ENCODE measurements at regions not wholly inside any gene's neighbourhood (a gene's known extent, or its start where the extent isn't known, plus 50 kb on each side); places are given as distances from the start of the nearest gene placed in this dataset.
"Not testable (repeated sequence)": the region's sequence is repeated elsewhere in the genome, so short reads cannot be mapped to it uniquely, and the experiment has no call there.

- H3K9me3 Mint-ChIP-seq: peaks cover 1% of the 10 kb centered on the region
- H3K36me3 Mint-ChIP-seq (ENCODE audit: low read depth): no peaks in the 10 kb centered on the region
- TF ChIP-seq CTCF (IDR thresholded peaks at IDR 0.05): no peak
- intact Hi-C loops (cut with micrococcal nuclease): no loop called here
- peaks cover 13% of the 10 kb centered on the region for H3K27me3 Mint-ChIP-seq
- H3K4me1 Mint-ChIP-seq (ENCODE audit: low read depth): no peaks in the 10 kb centered on the region
- ChIA-PET POLR2A (no interaction called here), CTCF (no interaction called here)
- H3K4me3 Mint-ChIP-seq: no peak overlapping the region
- ATAC-seq (no peak), DNase-seq (no peak)
- no peak overlapping the region for H3K27ac Mint-ChIP-seq
These were observed 110.4 kb upstream of the RORA start for GRCh38 chr15:61339516-61339915.

- no peak for TF ChIP-seq CTCF (IDR thresholded peaks at IDR 0.05)
- intact Hi-C loops (cut with micrococcal nuclease): no loop called here
- no peak overlapping the region for H3K4me3 Mint-ChIP-seq
- H3K36me3 Mint-ChIP-seq (ENCODE audit: low read depth): no peaks in the 10 kb centered on the region
- no peak overlapping the region for H3K27ac Mint-ChIP-seq
- peaks cover 1% of the 10 kb centered on the region for H3K9me3 Mint-ChIP-seq
- ATAC-seq (no peak), DNase-seq (no peak)
- POLR2A ChIA-PET: no interaction called here
- CTCF ChIA-PET: no interaction called here
- H3K4me1 Mint-ChIP-seq (ENCODE audit: low read depth): no peaks in the 10 kb centered on the region
- H3K27me3 Mint-ChIP-seq: peaks cover 14% of the 10 kb centered on the region
These were observed 108.4 kb upstream of the RORA start for GRCh38 chr15:61337541-61337940.

GRCh38 chr15:61336026-61336638 is 107.0 kb upstream of the RORA start:
- Mint-ChIP-seq H3K4me1 (ENCODE audit: low read depth) (no peaks in the 10 kb centered on the region), H3K27ac (no peak overlapping the region), H3K9me3 (peaks cover 1% of the 10 kb centered on the region), H3K27me3 (peaks cover 14% of the 10 kb centered on the region), H3K4me3 (no peak overlapping the region), H3K36me3 (ENCODE audit: low read depth) (no peaks in the 10 kb centered on the region)
- DNase-seq: no peak
- intact Hi-C loops (cut with micrococcal nuclease): no loop called here
- ATAC-seq: no peak
- CTCF ChIA-PET: no interaction called here
- no peak for TF ChIP-seq CTCF (IDR thresholded peaks at IDR 0.05)
- POLR2A ChIA-PET: no interaction called here

- H3K27ac Mint-ChIP-seq; H3K4me1 Mint-ChIP-seq (ENCODE audit: low read depth); H3K36me3 Mint-ChIP-seq (ENCODE audit: low read depth); ATAC-seq; intact Hi-C loops (cut with micrococcal nuclease); DNase-seq; POLR2A ChIA-PET; CTCF ChIA-PET; H3K4me3 Mint-ChIP-seq; H3K9me3 Mint-ChIP-seq: not testable (repeated sequence)
- H3K27me3 Mint-ChIP-seq: peaks cover 12% of the 10 kb centered on the region
These were observed 105.6 kb upstream of the RORA start for GRCh38 chr15:61334714-61335113.

- no peak for TF ChIP-seq CTCF (IDR thresholded peaks at IDR 0.05)
- ChIA-PET CTCF (no interaction called here), POLR2A (no interaction called here)
- intact Hi-C loops (cut with micrococcal nuclease): no loop called here
- no peaks in the 10 kb centered on the region for H3K4me1 Mint-ChIP-seq (ENCODE audit: low read depth)
- no peaks in the 10 kb centered on the region for H3K36me3 Mint-ChIP-seq (ENCODE audit: low read depth)
- DNase-seq (no peak), ATAC-seq (no peak)
- H3K4me3 Mint-ChIP-seq: no peak overlapping the region
- peaks cover 8% of the 10 kb centered on the region for H3K27me3 Mint-ChIP-seq
- H3K27ac Mint-ChIP-seq: no peak overlapping the region
- H3K9me3 Mint-ChIP-seq: peaks cover 1% of the 10 kb centered on the region
These were observed 101.9 kb upstream of the RORA start for GRCh38 chr15:61331019-61331418.

Measured in activated CD8-positive, alpha-beta T cell treated with anti-CD3 and anti-CD28 coated beads for 36 hours (primary cell).